B cell (primary cell): ENCODE measurements at regions not wholly inside any gene's neighbourhood (a gene's known extent, or its start where the extent isn't known, plus 50 kb on each side); places are given as distances from the start of the nearest gene placed in this dataset.

Source experiments
- ATAC-seq: fragments of 200-7000 bp; cut with Tn5 transposase; one replicate; pipeline ENCODE4 v1.10.0; 2021; ENCODE audit warnings: low read depth, mild to moderate bottlenecking, moderate number of reproducible peaks, moderate library complexity
- CTCF ChIA-PET: fragments of 350-600 bp; sonication (Branson Sonifier 250); formaldehyde crosslinking; loops from one replicate; lab custom pipeline; 2021; ENCODE audit warnings: antibody characterized with exemption, inconsistent platforms; lab: Charles Lee
- POLR2A ChIA-PET: fragments of 350-600 bp; sonication (Branson Sonifier 250); formaldehyde crosslinking; loops from one replicate; lab custom pipeline; 2021; ENCODE audit warnings: antibody characterized with exemption; lab: Charles Lee
- DNase-seq: peaks from one replicate; pipeline ENCODE4 v3.0.0; 2013
- H2AFZ ChIP-seq: 2 replicates; pipeline ENCODE4 v1.6.1; 2012; ENCODE audit warnings: mild to moderate bottlenecking, low read depth, low read length; ENCODE audit not compliant: insufficient read depth, poor library complexity, severe bottlenecking
- H3K27ac ChIP-seq, 2 donors: 1 replicate in 1 of 2; 2 replicates in 1 of 2; pipeline ENCODE4 v1.5.1; 2012 to 2013; ENCODE audit warnings: low read length in 2 of 2, mild to moderate bottlenecking in 2 of 2, moderate library complexity in 1 of 2
- H3K27me3 ChIP-seq, 4 experiments: fragments of 200-600 bp in 1 of 4; sonication (generic) in 1 of 4; replicated peaks in 1 of 4; 1 replicate in 2 of 4; 2 replicates in 2 of 4; pipeline versions ENCODE4 v1.6.1 to v1.7.0; 2013 to 2016; ENCODE audit warnings: low read length in 3 of 4, mild to moderate bottlenecking in 2 of 4, mixed read lengths in 1 of 4, moderate library complexity in 1 of 4; ENCODE audit not compliant: insufficient read depth in 4 of 4, control insufficient read depth in 3 of 4; ENCODE audit errors: control extremely low read depth in 1 of 4
- H3K36me3 ChIP-seq, 2 experiments: replicated peaks in 1 of 2; 1 replicate in 1 of 2; 2 replicates in 1 of 2; pipeline versions ENCODE4 v1.6.1 to v1.7.1; 2013; ENCODE audit warnings: low read length in 1 of 2; ENCODE audit not compliant: insufficient read depth in 2 of 2, control insufficient read depth in 1 of 2; ENCODE audit errors: control extremely low read depth in 1 of 2, extremely low read depth in 1 of 2
- H3K4me1 ChIP-seq, 2 donors: fragments of 200-600 bp in 1 of 2; sonication (generic) in 1 of 2; 1 replicate in 1 of 2; 2 replicates in 1 of 2; pipeline versions ENCODE4 v1.5.1 to v1.6.1; 2013 to 2017; ENCODE audit warnings: low read length in 2 of 2; ENCODE audit not compliant: control insufficient read depth in 2 of 2, insufficient read depth in 2 of 2
- H3K4me2 ChIP-seq: replicated peaks from 2 replicates; pipeline ENCODE3; 2012; ENCODE audit warnings: mild to moderate bottlenecking, low read depth, low read length; ENCODE audit not compliant: poor library complexity, severe bottlenecking
- H3K4me3 ChIP-seq, 5 experiments: fragments of 200-600 bp in 1 of 5; sonication (generic) in 1 of 5; 1 replicate in 3 of 5; 2 replicates in 2 of 5; pipeline versions ENCODE4 v1.5.1 to v1.7.0; 2011 to 2016; ENCODE audit warnings: low read length in 4 of 5, mild to moderate bottlenecking in 4 of 5, low read depth in 2 of 5, control low read depth in 1 of 5, moderate library complexity in 1 of 5; ENCODE audit not compliant: insufficient read depth in 1 of 5; ENCODE audit errors: control extremely low read depth in 1 of 5, extremely low read depth in 1 of 5
- H3K79me2 ChIP-seq: fragments of 200-600 bp; sonication (generic); one replicate; pipeline ENCODE4 v1.6.0; 2016; ENCODE audit warnings: low read length; ENCODE audit not compliant: control insufficient read depth, insufficient read depth
- H3K9ac ChIP-seq: fragments of 200-600 bp; sonication (generic); 2 replicates; pipeline ENCODE4 v1.6.1; 2017; ENCODE audit warnings: mild to moderate bottlenecking, low read length, moderate library complexity
- H3K9me3 ChIP-seq, 3 donors: one replicate each; pipeline versions ENCODE4 v1.6.1 to v1.7.1; 2013; ENCODE audit warnings: low read length in 2 of 3; ENCODE audit not compliant: control insufficient read depth in 2 of 3, insufficient read depth in 1 of 3; ENCODE audit errors: control extremely low read depth in 1 of 3
- H4K20me1 ChIP-seq: 2 replicates; pipeline ENCODE4 v1.6.0; 2012; ENCODE audit warnings: mild to moderate bottlenecking, low read length; ENCODE audit not compliant: insufficient read depth, control insufficient read depth, poor library complexity, severe bottlenecking
- H3K27ac Mint-ChIP-seq: one replicate; pipeline ENCODE4 v1.8.0; 2021; ENCODE audit warnings: mixed read lengths
- H3K27me3 Mint-ChIP-seq: one replicate; pipeline ENCODE4 v1.8.0; 2021; ENCODE audit warnings: mixed read lengths
- H3K4me1 Mint-ChIP-seq: one replicate; pipeline ENCODE4 v1.8.0; 2021; ENCODE audit warnings: mixed read lengths
- H3K4me3 Mint-ChIP-seq: one replicate; pipeline ENCODE4 v1.8.0; 2021; ENCODE audit warnings: mixed read lengths
- H3K9me3 Mint-ChIP-seq: one replicate; pipeline ENCODE4 v1.8.0; 2022; ENCODE audit warnings: mixed read lengths; ENCODE audit not compliant: insufficient read depth
- CTCF ChIP-seq: fragments of 200-600 bp; IDR thresholded peaks from one replicate; pipeline ENCODE4 v1.8.0; 2022; ENCODE audit warnings: antibody characterized with exemption, mild to moderate bottlenecking
- EZH2 ChIP-seq: IDR thresholded peaks from 2 replicates; pipeline ENCODE4 v1.6.1; 2012; ENCODE audit warnings: borderline replicate concordance, low read depth, mild to moderate bottlenecking, moderate library complexity, low read length; ENCODE audit not compliant: insufficient read depth, poor library complexity, severe bottlenecking
- WGBS: methylation state at CpG from one replicate; pipeline ENCODE4 v1.1.5; 2013; ENCODE audit warnings: missing lambda C conversion rate; ENCODE audit not compliant: insufficient coverage; 5-methylcytosine and 5-hydroxymethylcytosine counted together
- intact Hi-C: fragments of 100-400 bp; cut with micrococcal nuclease; formaldehyde crosslinking; loops from one replicate; pipeline ENCODE4 v1.10.0; 2022

- ChIA-PET POLR2A (no interaction called here), CTCF (no interaction called here)
- Mint-ChIP-seq H3K27ac (no peak overlapping the region), H3K4me3 (no peak overlapping the region), H3K9me3 (no peaks in the 10 kb centered on the region), H3K4me1 (no peaks in the 10 kb centered on the region), H3K27me3 (no peaks in the 10 kb centered on the region)
- Histone ChIP-seq H4K20me1 (no peaks in the 10 kb centered on the region), H3K9ac (no peak overlapping the region), H3K4me2 (no peak overlapping the region), H3K9me3 (no peaks in the 10 kb centered on the region), H3K27ac (no peak overlapping the region), H3K27me3 (no peaks in the 10 kb centered on the region), H3K4me1 (no peaks in the 10 kb centered on the region), H2AFZ (no peak overlapping the region), H3K79me2 (no peaks in the 10 kb centered on the region), H3K36me3 (no peaks in the 10 kb centered on the region), H3K4me3 (no peak overlapping the region)
- intact Hi-C loops, result no loop called here
- DNase-seq (no peak), ATAC-seq (no peak)
- TF ChIP-seq CTCF, result no peak
- TF ChIP-seq EZH2, result no peak
Measured at GRCh38 chr11:15826826-15827225, 529.5 kb downstream of the SOX6 start.

- 83% methylated on average over 2 of the region's 9 CpGs for WGBS
- CTCF ChIA-PET, result interaction anchor here (2.0 kb wide), 1 partner anchor 8 kb away, joined by 10 read pairs; no protein-coding TSS in a partner anchor
- no peak overlapping the region for H3K27ac ChIP-seq
- no peaks in the 10 kb centered on the region for H4K20me1 ChIP-seq
- no peak overlapping the region for H3K4me2 ChIP-seq
- no peak for DNase-seq
- TF ChIP-seq EZH2, result no peak
- no peak for TF ChIP-seq CTCF
- ATAC-seq, result no peak
- no peaks in the 10 kb centered on the region for H3K9me3 Mint-ChIP-seq
- H3K9me3 ChIP-seq, result no peaks in the 10 kb centered on the region
- no peaks in the 10 kb centered on the region for H3K36me3 ChIP-seq
- H3K4me1 Mint-ChIP-seq, result no peaks in the 10 kb centered on the region
- H2AFZ ChIP-seq, result no peak overlapping the region
- no peaks in the 10 kb centered on the region for H3K79me2 ChIP-seq
- H3K4me3 ChIP-seq, result no peak overlapping the region
- intact Hi-C loops, result no loop called here
- H3K9ac ChIP-seq, result no peak overlapping the region
- H3K4me1 ChIP-seq, result no peaks in the 10 kb centered on the region
- H3K27me3 ChIP-seq, result no peaks in the 10 kb centered on the region
- H3K27ac Mint-ChIP-seq, result no peak overlapping the region
- POLR2A ChIA-PET, result no interaction called here
- H3K4me3 Mint-ChIP-seq, result no peak overlapping the region
- no peaks in the 10 kb centered on the region for H3K27me3 Mint-ChIP-seq
Measured at GRCh38 chr11:15828215-15828853, 528.0 kb downstream of the SOX6 start.
